ENCODE measurements at regions not wholly inside any gene's neighbourhood (a gene's known extent, or its start where the extent isn't known, plus 50 kb on each side); places are given as distances from the start of the nearest gene placed in this dataset.

GRCh38 chr6:4504700-4505099 is 271.5 kb upstream of the CDYL start (continued):
- no peak for TF ChIP-seq ZNF76 (CRISPR knock-in tag; IDR thresholded peaks at IDR 0.05; ENCODE audit: borderline replicate concordance)
- 0 out of 2 replicates have a peak, but pooled peaks have one; percentile 24 for TF ChIP-seq CEBPG (CRISPR knock-in tag; IDR thresholded peaks at IDR 0.05)
- peak; percentile 54 to 94 for TF ChIP-seq CEBPG (tag; conservative IDR thresholded peaks at IDR 0.05 in 1 of 2, IDR thresholded peaks at IDR 0.05 in 1 of 2)
- no peak for TF ChIP-seq SAFB2 (IDR thresholded peaks at IDR 0.05; ENCODE audit: borderline replicate concordance, low read depth, low read length, severe bottlenecking)
- TF ChIP-seq CCNT2 (IDR thresholded peaks at IDR 0.05; ENCODE audit: borderline replicate concordance, extremely low read depth, insufficient read length, low read depth, low read length) = no peak
- peak; percentile 71; the same call in 1 of the 2 replicates for TF ChIP-seq ATF4 (CRISPR knock-in tag; IDR thresholded peaks at IDR 0.05)
- TF ChIP-seq HMG20B (CRISPR knock-in tag; IDR thresholded peaks at IDR 0.05) = no peak
- TF ChIP-seq ATF3 (IDR thresholded peaks at IDR 0.05) = peak; percentile 47; the same call in 1 of the 2 replicates
- TF ChIP-seq ATF3 (CRISPR knock-in tag; conservative IDR thresholded peaks at IDR 0.05) = no peak

- no peak overlapping the region for H3K27ac ChIP-seq (ENCODE audit: extremely low read depth, low read depth, low read length)
- no peaks in the 10 kb centered on the region for H3K9me1 ChIP-seq (ENCODE audit: control insufficient read depth, insufficient read depth, low read length)
- WGBS (ENCODE audit: insufficient coverage, low coverage, missing lambda C conversion rate) = 0% methylated on average over 5 of the region's 5 CpGs
- DNase-seq (ENCODE audit: extremely low read depth in 1 of 4, low spot score in 3 of 4) (no peak), FAIRE-seq (no peak), ATAC-seq (no peak)
- ChIA-PET CTCF (ENCODE audit: low intra/inter-chr PET ratio) (no interaction called here), POLR2A (no interaction called here)
- H3K4me1 ChIP-seq (replicated peaks in 1 of 2; ENCODE audit: control insufficient read depth in 2 of 2, insufficient read depth in 2 of 2, low read length in 2 of 2) = no peaks in the 10 kb centered on the region
- no peak overlapping the region for H3K9ac ChIP-seq (ENCODE audit: insufficient read depth in 1 of 2, low read depth in 2 of 2, low read length in 2 of 2)
- TF ChIP-seq FOXJ3 (CRISPR knock-in tag; IDR thresholded peaks at IDR 0.05) = no peak
- no peak for TF ChIP-seq ZNF57 (CRISPR knock-in tag; IDR thresholded peaks at IDR 0.05)
- TF ChIP-seq BCL6 (CRISPR knock-in tag; IDR thresholded peaks at IDR 0.05) = no peak
- TF ChIP-seq ZNF609 (CRISPR knock-in tag; IDR thresholded peaks at IDR 0.05; ENCODE audit: borderline replicate concordance) = no peak
- no peak for TF ChIP-seq DDX20 (tag; IDR thresholded peaks at IDR 0.05; ENCODE audit: low read depth)
- no peaks in the 10 kb centered on the region for H3K36me3 ChIP-seq (ENCODE audit: control insufficient read depth, insufficient read depth, low read length)
- H3K27me3 ChIP-seq (ENCODE audit: control insufficient read depth in 2 of 2, insufficient read depth in 2 of 2, low read length in 2 of 2) = peaks cover 4 to 7% of the 10 kb centered on the region in 2 experiments; a peak in 2 of 5 replicates
- no TSS peak for BruUV-seq (replicated peaks)
- in situ Hi-C loops (cut with MboI) (no loop called here), intact Hi-C loops (cut with micrococcal nuclease) (no loop called here)
- no peak overlapping the region for H3K4me2 ChIP-seq (ENCODE audit: insufficient read depth, low read length)
- H3K79me2 ChIP-seq (ENCODE audit: control insufficient read depth, insufficient read depth, low read length) = no peaks in the 10 kb centered on the region
- H3K4me3 ChIP-seq = no peak overlapping the region
- H4K20me1 ChIP-seq (replicated peaks; ENCODE audit: control insufficient read depth, insufficient read depth, low read length) = no peaks in the 10 kb centered on the region
- H2AFZ ChIP-seq (ENCODE audit: low read depth, low read length) = no peak overlapping the region
- H3K9me3 ChIP-seq (replicated peaks; ENCODE audit: control insufficient read depth, insufficient read depth, low read depth, low read length) = no peaks in the 10 kb centered on the region
Observed at GRCh38 chr6:4503700-4504099, 272.5 kb upstream of the CDYL start.

Data from K562 (cell line).